WERI-Rb-1 (cell line): ENCODE measurements at regions not wholly inside any gene's neighbourhood (a gene's known extent, or its start where the extent isn't known, plus 50 kb on each side); places are given as distances from the start of the nearest gene placed in this dataset.
A peak's percentile ranks its signal among the peaks of the same experiment; 100 is the strongest.

ENCODE experiments used
- DNase-seq: peaks from one replicate; pipeline ENCODE4 v3.0.0-alpha.2; 2020
- H3K27ac ChIP-seq: fragments of 250-450 bp; sonication (Bioruptor Pico); 2 replicates; pipeline ENCODE4 v1.5.1; 2020; ENCODE audit warnings: mild to moderate bottlenecking, moderate library complexity
- H3K27me3 ChIP-seq: fragments of 250-450 bp; sonication (Bioruptor Pico); 2 replicates; pipeline ENCODE4 v1.5.1; 2021; ENCODE audit warnings: mild to moderate bottlenecking, low read depth, moderate library complexity; ENCODE audit not compliant: insufficient read depth, severe bottlenecking
- H3K36me3 ChIP-seq: fragments of 250-450 bp; sonication (Bioruptor Pico); 2 replicates; pipeline ENCODE4 v1.5.1; 2020; ENCODE audit warnings: mild to moderate bottlenecking, moderate library complexity
- H3K4me3 ChIP-seq: 2 replicates; pipeline ENCODE4 v1.5.1; 2011; ENCODE audit warnings: low read depth, mild to moderate bottlenecking, control low read depth, low read length
- H3K9me3 ChIP-seq: fragments of 250-450 bp; sonication (Bioruptor Pico); 2 replicates; pipeline ENCODE4 v1.5.1; 2021; ENCODE audit warnings: mild to moderate bottlenecking, moderate library complexity; ENCODE audit not compliant: severe bottlenecking
- CTCF ChIP-seq: IDR thresholded peaks from 2 replicates; pipeline ENCODE4 v1.5.1; 2011; ENCODE audit warnings: low read depth, mild to moderate bottlenecking, control low read depth, inconsistent platforms, low read length

- no peak for DNase-seq
- Histone ChIP-seq H3K27ac (peak overlapping the region; percentile 13; the same call in 1 of the 2 replicates), H3K36me3 (no peaks in the 10 kb centered on the region), H3K9me3 (no peaks in the 10 kb centered on the region), H3K27me3 (no peaks in the 10 kb centered on the region), H3K4me3 (no peak overlapping the region)
- TF ChIP-seq CTCF = no peak
Observed at GRCh38 chr5:30809933-30810332, 383.6 kb upstream of the CDH6 start.

GRCh38 chr5:30808996-30809395 is 384.5 kb upstream of the CDH6 start:
- Histone ChIP-seq H3K27me3 (no peaks in the 10 kb centered on the region), H3K4me3 (no peak overlapping the region), H3K27ac (peak overlapping the region; percentile 20), H3K9me3 (no peaks in the 10 kb centered on the region), H3K36me3 (no peaks in the 10 kb centered on the region)
- no peak for DNase-seq
- TF ChIP-seq CTCF = no peak

GRCh38 chr5:30804739-30805505 is 388.6 kb upstream of the CDH6 start:
- Histone ChIP-seq H3K27me3 (no peaks in the 10 kb centered on the region), H3K4me3 (no peak overlapping the region), H3K27ac (no peak overlapping the region; the same call in 1 of the 2 replicates), H3K36me3 (no peaks in the 10 kb centered on the region), H3K9me3 (no peaks in the 10 kb centered on the region)
- peak; percentile 42; the same call in 1 of the 2 replicates for TF ChIP-seq CTCF
- DNase-seq = peak; percentile 45

- H3K27ac ChIP-seq = no peak overlapping the region
- no peak for DNase-seq
- no peaks in the 10 kb centered on the region for H3K9me3 ChIP-seq
- no peaks in the 10 kb centered on the region for H3K27me3 ChIP-seq
- H3K36me3 ChIP-seq = no peaks in the 10 kb centered on the region
- no peak for TF ChIP-seq CTCF
- no peak overlapping the region for H3K4me3 ChIP-seq
Observed at GRCh38 chr5:30802961-30803705, 390.4 kb upstream of the CDH6 start.

GRCh38 chr5:30781643-30782042 is 411.8 kb upstream of the CDH6 start:
- no peak for TF ChIP-seq CTCF
- DNase-seq = no peak
- no peaks in the 10 kb centered on the region for H3K27me3 ChIP-seq
- H3K27ac ChIP-seq = no peak overlapping the region
- no peak overlapping the region for H3K4me3 ChIP-seq
- H3K36me3 ChIP-seq = no peaks in the 10 kb centered on the region
- no peaks in the 10 kb centered on the region for H3K9me3 ChIP-seq
